ENCODE measurements at regions not wholly inside any gene's neighbourhood (a gene's known extent, or its start where the extent isn't known, plus 50 kb on each side); places are given as distances from the start of the nearest gene placed in this dataset.

DNA sequence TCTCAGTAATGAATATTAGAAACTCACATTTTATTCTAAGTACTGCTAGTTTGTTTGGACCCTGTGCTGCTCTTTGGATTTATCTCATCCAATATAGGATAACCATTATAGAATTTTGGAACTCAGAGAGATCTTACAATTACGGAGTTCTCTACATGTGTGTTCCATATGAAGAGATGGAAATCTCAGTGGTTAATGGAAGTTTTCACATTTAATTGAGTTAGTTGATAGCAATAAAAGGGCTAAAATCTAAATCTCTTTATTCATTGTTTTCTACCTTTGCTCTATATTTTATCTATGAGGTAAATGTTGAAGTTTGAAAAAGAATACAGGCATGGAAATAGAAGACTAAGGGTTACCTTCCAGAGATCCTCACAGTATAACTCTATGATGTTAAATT is 558.0 kb upstream of the KIF2B start:
- WGBS, 2 donors = 96 to 100% methylated on average over 1 of the region's 1 CpG
- DNase-seq = no peak

DNA sequence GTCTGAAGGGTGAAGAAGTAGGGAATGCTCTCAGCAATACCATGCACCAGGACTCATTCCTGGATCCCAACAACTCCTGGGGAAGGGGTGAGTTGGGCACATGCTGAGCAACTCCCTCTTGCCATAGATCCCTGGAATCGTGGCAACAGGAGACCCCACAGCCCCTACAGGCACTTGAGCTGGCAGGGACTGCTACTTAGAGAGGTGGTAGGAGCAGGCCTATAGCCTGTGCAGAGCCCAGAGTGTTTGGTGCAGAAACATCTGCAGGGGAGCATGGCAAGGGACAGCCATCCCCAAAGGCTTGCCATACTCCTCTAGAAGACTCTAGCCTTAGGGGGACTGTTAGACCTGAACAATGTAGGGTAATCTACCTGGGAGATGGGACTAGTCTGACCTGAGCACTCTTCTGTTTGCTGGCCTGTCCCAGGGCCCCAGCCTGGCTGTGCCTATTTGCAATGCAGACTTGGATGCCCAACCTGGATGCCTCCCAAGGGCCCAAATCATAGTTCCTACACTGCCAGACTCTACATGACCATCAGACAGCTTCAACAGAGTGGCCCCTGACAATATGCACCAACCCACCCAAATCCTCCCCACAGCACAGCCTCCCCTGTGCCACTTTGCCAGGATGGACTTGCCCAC is 568.6 kb upstream of the KIF2B start:
- Histone ChIP-seq H3K27me3 (no peaks in the 10 kb centered on the region), H3K4me3 (replicated peaks in 1 of 3) (no peak overlapping the region), H3K27ac (no peak overlapping the region), H3K9me3 (no peaks in the 10 kb centered on the region), H3K4me1 (no peaks in the 10 kb centered on the region), H3K36me3 (no peaks in the 10 kb centered on the region)
- no peak for DNase-seq
- TF ChIP-seq, protein P1, sequence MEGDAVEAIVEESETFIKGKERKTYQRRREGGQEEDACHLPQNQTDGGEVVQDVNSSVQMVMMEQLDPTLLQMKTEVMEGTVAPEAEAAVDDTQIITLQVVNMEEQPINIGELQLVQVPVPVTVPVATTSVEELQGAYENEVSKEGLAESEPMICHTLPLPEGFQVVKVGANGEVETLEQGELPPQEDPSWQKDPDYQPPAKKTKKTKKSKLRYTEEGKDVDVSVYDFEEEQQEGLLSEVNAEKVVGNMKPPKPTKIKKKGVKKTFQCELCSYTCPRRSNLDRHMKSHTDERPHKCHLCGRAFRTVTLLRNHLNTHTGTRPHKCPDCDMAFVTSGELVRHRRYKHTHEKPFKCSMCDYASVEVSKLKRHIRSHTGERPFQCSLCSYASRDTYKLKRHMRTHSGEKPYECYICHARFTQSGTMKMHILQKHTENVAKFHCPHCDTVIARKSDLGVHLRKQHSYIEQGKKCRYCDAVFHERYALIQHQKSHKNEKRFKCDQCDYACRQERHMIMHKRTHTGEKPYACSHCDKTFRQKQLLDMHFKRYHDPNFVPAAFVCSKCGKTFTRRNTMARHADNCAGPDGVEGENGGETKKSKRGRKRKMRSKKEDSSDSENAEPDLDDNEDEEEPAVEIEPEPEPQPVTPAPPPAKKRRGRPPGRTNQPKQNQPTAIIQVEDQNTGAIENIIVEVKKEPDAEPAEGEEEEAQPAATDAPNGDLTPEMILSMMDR (IDR thresholded peaks at IDR 0.05) = no peak
- no peak for TF ChIP-seq POLR2A (IDR thresholded peaks at IDR 0.05)
- WGBS, 2 donors = 45 to 80% methylated on average over 1 of the region's 1 CpG
- intact Hi-C loops (cut with DNase I) = no loop called here

More for the DNA sequence above, 558.0 kb upstream of the KIF2B start:
- intact Hi-C loops (cut with DNase I) = no loop called here
- no peaks in the 10 kb centered on the region for H3K9me3 ChIP-seq
- no peak overlapping the region for H3K27ac ChIP-seq
- no peaks in the 10 kb centered on the region for H3K36me3 ChIP-seq
- no peaks in the 10 kb centered on the region for H3K4me1 ChIP-seq
- TF ChIP-seq, protein P1 (IDR thresholded peaks at IDR 0.05) = no peak
- no peak for TF ChIP-seq POLR2A (IDR thresholded peaks at IDR 0.05)
- H3K4me3 ChIP-seq (replicated peaks in 1 of 3) = no peak overlapping the region
- no peaks in the 10 kb centered on the region for H3K27me3 ChIP-seq

DNA sequence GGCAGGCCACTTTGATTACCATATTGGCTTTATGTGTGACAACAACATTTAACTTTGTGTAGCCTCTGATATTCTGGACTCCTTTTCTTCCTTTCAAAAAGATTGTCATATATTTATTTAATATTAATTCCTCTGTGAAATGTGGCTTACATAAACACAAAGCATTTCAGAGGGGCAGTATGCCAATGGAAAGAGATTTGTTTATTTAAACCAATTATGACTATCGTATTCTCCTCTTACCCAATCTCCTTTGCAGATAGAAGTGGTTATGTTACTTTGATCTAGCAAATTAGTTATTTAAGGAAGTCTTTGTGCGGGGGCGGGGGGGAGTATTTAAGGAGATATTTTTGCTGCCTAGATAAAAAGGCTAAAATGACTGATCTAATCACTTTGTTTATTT is 573.7 kb upstream of the KIF2B start:
- DNase-seq = no peak
- TF ChIP-seq, protein P1 (IDR thresholded peaks at IDR 0.05) = no peak
- no peak for TF ChIP-seq POLR2A (IDR thresholded peaks at IDR 0.05)
- H3K9me3 ChIP-seq = no peaks in the 10 kb centered on the region
- intact Hi-C loops (cut with DNase I) = no loop called here
- H3K27ac ChIP-seq = no peak overlapping the region
- 26 to 28% methylated on average over 3 of the region's 3 CpGs for WGBS, 2 donors
- H3K27me3 ChIP-seq = no peaks in the 10 kb centered on the region
- H3K4me1 ChIP-seq = no peaks in the 10 kb centered on the region
- no peak overlapping the region for H3K4me3 ChIP-seq (replicated peaks in 1 of 3)
- H3K36me3 ChIP-seq = no peaks in the 10 kb centered on the region

DNA sequence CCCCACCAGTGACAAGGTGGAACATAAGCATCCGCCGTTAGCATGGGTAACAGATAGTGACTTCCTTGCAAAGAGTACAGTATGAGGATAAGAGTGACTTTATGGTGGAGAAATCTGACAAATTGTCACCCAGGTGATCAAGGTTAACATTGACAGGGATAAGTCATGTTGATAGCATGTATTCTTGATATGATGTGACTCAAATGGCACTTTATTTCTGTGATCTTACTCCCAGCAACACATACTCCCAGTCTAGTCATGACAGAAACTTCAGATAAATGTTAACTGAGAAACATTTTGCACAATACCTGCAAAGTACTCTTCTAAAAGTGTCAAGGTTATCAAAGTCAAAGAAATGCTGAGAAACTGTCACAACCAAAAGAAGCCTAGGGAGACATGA is 588.6 kb upstream of the KIF2B start:
- WGBS, 2 donors = 96 to 97% methylated on average over 2 of the region's 2 CpGs
- no peak for DNase-seq
- no peak for TF ChIP-seq POLR2A (IDR thresholded peaks at IDR 0.05)
- TF ChIP-seq, protein P1 (IDR thresholded peaks at IDR 0.05) = no peak
- Histone ChIP-seq H3K27me3 (no peaks in the 10 kb centered on the region), H3K4me3 (replicated peaks in 1 of 3) (no peak overlapping the region), H3K27ac (no peak overlapping the region), H3K36me3 (no peaks in the 10 kb centered on the region), H3K4me1 (no peaks in the 10 kb centered on the region), H3K9me3 (no peaks in the 10 kb centered on the region)
- intact Hi-C loops (cut with DNase I) = loop anchor here (10.0 kb wide), 1 partner anchor 59 kb away; no protein-coding TSS in a partner anchor

DNA sequence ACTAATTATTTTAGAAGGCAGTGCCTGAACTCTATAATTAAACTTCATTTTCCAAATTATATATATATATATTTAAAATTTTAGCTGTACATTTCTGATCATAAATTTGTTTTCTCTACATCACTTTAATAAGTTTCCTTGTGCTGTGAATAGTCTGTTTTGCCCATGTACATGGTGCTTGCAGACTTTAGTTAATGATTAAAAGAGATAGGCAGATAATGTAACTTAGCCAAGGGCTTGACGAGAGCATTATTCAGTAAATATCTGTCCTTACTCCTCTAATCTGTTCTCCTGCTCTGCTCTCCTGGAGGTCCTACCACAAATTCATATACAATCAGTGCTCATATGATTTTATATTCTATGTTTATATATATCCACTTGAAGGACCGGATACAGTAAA is 595.2 kb upstream of the KIF2B start:
- H3K27ac ChIP-seq = no peak overlapping the region
- WGBS, 2 donors = 86 to 90% methylated on average over 2 of the region's 2 CpGs
- intact Hi-C loops (cut with DNase I) = no loop called here
- no peaks in the 10 kb centered on the region for H3K27me3 ChIP-seq
- no peak for DNase-seq
- no peaks in the 10 kb centered on the region for H3K4me1 ChIP-seq
- H3K36me3 ChIP-seq = no peaks in the 10 kb centered on the region
- H3K9me3 ChIP-seq = no peaks in the 10 kb centered on the region
- TF ChIP-seq POLR2A (IDR thresholded peaks at IDR 0.05) = no peak
- TF ChIP-seq, protein P1 (IDR thresholded peaks at IDR 0.05) = no peak
- no peak overlapping the region for H3K4me3 ChIP-seq (replicated peaks in 1 of 3)

All from thyroid gland (tissue), 4 donors.